HG02623 (cell line): ENCODE measurements at regions not wholly inside any gene's neighbourhood (a gene's known extent, or its start where the extent isn't known, plus 50 kb on each side); places are given as distances from the start of the nearest gene placed in this dataset.
"Not testable (repeated sequence)": the region's sequence is repeated elsewhere in the genome, so short reads cannot be mapped to it uniquely, and the experiment has no call there.

ENCODE experiments used
- ATAC-seq: cut with Tn5 transposase; IDR thresholded peaks from one replicate; pipeline ENCODE4 v1.9.1; 2021; ENCODE audit warnings: moderate library complexity; ENCODE audit not compliant: unreplicated experiment

DNA sequence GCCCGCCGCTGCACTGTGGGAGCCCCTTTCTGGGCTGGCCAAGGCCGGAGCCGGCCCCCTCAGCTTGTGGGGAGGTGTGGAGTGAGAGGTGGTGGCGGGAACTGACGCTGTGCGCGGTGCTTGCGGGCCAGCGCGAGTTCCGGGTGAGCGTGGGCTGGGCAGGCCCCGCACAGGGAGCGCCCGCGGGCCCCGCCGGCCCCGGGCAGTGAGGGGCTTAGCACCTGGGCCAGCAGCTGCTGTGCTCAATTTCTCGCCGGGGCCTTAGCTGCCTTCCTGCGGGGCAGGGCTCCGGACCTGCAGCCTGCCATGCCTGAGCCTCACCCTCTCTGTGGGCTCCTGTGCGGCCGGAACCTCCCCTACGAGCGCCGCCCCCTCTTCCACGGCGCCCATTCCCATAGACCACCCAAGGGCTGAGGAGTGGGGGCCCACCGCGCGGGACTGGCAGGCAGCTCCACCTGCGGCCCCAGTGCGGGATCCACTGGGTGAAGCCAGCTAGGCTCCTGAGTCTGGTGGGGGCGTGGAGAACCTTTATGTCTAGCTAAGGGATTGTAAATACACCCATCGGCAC, 1062.6 kb downstream of the TDRD15 start:
- ATAC-seq, result not testable (repeated sequence)

DNA sequence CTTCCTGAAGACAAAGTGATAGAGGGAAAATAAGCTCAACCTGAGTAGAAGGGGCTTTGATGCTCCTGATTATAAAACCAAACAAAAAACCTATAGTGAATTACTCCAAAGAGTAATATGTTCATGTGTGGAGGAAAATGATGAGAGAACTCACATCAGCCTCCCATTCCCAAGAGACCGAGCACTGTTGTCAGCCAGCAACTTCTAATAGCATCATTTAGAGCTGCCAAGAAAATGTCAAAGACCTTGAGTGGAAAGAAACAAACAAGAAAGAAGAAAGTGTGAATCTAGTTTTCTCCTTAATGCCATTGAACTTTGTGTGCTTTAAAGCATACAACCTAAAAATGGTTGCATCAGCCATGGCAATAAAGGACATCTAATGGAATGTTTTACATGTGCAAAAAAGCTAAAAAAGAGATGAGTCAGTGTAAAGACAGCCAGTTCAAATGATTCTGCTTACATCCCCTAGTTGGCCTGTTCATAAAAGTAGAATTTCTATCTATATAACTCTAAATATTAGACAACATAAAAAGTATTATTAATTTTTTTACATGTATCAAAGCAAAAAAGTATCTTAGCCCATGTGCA, 1066.2 kb downstream of the TDRD15 start:
- ATAC-seq, result no peak

DNA sequence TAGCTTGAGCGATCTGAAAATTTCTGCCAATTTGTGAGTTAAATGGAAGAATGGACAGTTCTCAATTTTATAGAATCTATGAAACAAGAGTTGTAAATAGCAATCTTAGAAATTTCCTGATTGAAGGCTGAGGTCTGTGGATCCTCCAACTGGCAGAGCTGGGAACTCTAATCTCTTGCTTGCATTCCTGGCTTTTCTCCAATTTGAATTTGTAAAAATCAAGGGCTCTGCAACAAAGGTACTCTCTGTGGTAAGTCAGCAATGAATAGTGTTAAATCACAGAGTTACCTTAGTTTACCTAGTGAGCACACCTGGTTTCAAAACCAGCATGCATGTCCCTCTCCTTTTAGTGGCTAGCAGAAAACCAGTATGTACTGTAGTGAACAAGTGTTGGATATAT, 1070.5 kb downstream of the TDRD15 start:
- ATAC-seq, result no peak

DNA sequence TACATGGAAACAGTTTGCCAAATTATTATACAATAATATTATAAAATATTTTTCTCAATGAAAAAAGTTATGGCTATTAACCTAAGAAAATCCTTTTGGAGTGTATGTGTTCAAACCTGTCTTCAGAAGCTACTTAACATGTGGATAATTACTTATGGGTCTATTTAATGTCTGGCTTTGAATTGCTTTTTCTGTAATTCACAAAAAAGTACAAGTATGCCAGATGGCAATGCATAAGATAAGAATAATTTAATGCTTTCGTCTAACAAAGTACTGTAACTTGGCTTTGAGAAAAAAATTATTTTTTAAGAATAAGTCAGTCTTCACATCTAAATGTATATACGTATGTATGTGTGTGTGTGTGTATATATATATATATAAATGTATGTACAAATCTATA, 1073.0 kb downstream of the TDRD15 start:
- no peak for ATAC-seq

DNA sequence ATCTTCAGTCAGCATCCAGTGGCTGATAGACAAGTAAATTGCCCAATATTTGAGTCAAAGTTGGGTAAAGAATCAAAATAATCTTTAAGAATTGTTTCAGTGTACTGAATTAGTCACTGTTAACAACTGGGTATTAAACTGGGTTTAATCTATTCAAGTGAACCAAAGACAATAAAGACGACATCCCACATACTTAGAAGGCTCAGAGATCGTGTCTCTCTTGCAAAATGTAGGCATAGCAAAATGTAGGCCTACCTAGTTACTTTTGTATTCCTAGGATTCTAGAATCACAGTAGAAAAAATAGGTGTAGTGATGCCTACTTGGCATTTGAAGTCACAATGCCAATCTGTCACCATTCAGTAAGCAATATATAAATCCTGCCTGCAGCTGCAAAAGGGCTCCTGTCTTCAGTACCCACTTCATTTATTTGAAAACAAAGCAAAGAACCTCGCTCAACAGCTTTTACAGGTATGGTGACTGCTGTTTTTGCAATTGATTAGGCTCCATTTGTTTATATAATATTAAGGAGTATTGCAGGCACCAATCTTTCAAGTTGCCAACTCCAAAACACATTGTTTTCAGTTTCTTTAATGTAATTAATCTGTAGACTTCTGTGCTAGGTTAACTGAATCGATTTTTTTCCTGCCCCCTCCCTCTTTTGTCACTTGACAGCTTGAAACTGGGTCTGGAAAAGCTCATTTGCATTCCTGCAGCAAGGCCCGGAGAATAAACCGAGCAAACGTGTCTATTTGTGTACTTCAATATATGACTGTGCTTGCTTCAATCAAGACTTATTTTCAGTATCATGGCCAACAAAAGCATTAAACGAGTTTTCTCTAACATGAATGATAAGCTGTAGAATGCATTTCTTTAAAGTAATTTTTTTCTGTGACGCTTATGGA, 1074.9 kb downstream of the TDRD15 start:
- no peak for ATAC-seq

DNA sequence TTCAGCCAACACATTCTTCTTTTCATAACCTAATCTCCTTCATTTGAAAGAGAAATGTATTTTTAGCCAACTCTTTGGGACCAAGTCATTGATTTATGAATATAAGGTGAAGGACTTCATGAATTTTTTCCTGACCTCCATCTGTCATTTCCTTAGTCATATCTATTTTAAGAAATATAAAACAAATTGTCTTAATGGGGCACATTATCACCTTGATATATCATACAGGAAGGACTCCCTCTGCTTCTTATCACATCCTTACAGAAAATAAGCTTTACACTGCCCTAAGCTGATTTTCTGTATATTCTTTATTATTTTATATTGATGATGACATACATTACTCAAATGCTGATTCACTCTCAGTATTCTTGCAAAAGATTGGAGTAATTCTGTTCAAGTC, 1076.2 kb downstream of the TDRD15 start:
- no peak for ATAC-seq

DNA sequence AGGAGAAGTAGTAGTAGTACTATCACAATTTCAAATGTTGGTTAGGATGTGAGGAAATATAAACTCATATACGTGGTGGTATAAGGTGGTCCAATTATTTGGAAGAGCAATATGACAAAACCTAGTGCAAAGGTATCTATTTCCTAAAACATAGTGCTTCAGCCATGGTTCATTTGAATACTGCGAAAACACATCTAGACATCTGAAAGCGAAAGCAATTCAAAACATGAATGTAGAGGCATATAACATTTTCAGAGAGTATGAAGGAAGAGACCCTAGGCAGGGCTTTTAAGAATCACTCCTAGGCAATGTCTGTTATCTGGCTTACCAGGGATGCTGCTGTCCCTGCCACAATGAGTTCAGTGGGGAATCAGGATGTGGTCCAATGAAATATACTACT, 1085.8 kb downstream of the TDRD15 start:
- no peak for ATAC-seq

DNA sequence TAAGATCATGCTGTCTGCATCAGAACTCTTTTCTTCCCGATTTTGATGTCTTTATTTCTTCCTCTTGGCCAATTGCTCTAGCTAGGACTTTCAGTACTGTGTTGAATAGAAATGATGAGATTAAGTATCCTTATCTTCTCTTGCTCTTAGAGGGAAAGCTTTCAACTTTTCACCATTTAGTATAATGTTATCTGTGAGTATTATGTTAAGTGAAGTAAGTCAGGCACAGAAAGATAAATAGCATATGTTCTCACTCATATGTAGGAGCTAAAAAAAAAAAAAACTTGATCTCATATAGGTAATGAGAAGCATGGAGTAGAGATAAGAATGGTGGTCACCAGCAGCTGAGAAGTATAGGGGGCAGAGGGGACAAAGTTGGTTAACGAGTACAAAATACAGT, 1089.5 kb downstream of the TDRD15 start:
- no peak for ATAC-seq

DNA sequence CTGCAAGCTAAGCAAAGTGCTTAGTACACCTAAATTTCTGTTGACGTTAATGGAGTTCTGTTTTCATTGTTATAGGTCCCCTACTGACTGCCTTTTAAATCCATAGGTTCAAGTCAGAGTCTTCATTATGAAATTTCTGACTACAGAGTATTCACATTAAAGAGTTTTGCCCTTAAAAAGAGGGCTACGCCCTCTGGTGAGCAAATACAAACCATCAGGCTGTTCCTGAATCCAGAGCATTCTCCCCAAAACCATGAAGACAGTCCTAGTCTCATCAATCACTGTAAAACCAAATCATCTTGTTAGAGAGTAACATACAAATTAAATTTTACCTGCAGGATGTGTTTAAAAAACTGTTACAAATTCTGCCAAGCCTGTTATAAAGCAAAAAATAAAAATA, 1091.7 kb downstream of the TDRD15 start:
- no peak for ATAC-seq

DNA sequence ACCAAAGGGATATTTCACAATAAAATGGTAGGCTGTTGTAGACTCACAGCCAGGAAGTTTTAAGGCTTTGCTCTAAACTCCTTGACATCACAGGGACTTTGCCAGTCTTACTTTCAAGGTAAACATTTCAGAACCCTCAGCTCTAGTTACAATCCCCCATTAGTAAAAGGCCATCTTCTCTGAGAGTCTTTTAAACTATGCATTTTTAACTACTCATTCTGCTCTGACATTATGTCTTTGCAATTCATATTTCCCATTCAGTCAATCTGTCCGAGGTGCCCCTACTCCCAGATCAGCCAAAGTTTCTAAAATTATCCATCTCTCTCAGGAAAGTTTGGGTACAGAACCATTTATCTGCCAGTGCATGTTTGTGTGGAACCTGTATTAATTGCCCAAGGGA, 1094.1 kb downstream of the TDRD15 start:
- ATAC-seq, result no peak

DNA sequence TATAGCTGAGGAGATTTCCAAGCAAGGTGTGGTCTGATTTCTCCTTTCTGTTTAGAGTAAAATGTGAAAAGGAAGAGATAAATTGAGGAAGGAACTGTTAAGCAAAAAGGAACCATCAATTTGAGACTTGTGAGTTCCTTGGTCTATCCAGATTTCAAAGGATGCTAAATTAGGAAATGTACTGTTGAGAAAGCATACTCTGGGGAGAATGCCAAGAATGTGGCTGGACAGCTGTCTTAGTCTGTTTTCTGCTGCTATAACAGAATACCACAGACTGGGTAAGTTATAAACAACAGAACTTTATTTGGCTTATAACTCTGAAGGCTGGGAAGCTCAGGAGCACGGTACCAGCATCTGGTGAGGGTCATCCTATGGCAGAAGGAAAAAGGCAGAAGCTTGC, 1097.2 kb downstream of the TDRD15 start:
- ATAC-seq, result no peak

DNA sequence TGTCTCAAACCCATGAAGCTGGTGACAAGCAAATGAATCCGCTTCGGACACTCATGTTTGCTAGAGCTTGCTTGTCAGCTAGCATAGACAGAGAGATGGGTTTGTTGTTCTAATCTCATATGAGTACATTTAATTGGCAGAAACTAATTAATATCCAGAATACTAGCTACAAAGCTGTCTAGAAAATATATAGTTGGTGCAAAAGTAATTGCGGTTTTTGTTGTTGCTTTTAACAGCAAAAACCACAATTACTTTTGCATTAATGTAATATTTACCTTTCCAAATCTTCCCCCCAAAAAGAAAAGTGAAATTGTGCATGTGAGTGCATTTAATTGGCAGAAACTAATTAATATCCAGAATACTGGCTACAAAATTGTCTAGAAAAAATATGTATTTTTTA, 1115.2 kb downstream of the TDRD15 start:
- no peak for ATAC-seq

DNA sequence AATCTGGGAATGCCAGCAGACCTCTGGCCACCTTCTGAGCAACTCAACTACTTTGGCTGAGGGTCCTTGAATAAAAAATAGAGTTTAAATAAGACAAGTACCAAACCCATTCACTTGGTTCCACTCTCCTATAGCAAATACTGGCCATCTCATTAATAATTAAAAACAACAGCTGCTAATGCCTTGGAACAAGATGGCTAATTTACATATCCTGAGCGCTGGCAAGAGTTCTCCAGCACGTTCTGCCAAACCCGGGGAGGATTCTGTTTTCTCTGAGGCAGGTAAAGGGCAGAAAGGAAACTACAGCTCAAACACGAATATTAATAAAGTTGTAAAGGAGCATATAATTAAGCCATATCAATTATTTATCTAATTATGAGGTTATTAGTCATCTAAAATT, 1123.7 kb downstream of the TDRD15 start:
- ATAC-seq, result no peak

DNA sequence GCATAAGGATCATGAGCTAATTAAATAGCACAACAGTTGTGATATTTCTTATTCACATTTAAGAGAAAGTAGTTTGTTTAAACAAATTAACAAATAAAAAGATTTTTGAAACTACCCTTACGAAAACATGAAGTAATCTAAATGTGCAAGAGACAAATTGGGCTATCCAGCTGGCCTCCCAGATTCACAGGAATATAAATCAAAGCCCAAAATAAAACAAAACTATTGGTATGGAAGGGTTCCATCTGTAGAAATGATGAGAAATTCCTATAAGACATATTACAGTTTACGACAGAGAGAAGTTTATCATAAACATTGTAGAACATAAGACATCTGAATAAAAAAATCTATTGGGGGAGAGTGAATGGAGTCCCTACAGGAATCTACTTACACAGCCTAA, 1125.1 kb downstream of the TDRD15 start:
- no peak for ATAC-seq

DNA sequence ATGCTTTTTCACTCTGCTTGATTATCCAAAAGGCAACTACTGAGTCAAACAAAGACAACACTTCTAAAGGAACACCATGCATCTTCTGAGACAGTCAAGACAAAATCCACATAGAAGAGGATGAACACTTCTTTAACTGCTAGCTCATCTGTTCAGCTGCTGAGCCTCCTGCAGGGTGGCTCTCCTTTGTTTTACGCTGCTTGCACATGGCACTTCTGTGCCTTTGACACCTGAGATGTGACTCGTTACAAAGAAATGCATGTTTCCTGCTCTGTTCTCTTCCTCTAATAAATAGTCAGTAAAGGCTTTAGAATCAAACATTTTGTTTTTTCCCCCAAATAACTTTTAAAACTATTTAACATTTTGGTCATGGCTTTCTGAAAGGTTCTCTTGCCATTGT, 1129.4 kb downstream of the TDRD15 start:
- ATAC-seq, result no peak

DNA sequence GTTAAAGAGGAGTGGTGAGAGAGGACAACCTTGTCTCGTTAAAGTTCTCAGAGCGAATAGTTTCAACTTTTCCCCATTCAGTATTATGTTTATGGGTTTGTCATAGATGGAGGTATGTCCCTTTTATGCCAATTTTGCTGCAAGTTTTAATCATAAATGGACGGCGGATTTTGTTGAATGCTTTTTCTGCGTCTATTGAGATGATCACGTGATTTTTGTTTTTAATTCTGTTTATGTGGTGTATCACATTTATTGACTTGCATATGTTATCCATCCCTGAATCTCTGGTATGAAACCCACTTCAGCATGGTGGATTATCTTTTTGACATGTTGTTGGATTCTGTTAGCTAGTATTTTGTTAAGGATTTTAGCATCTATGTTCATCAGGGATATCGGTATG, 1123.8 kb upstream of the KLHL29 start:
- ATAC-seq, result no peak

DNA sequence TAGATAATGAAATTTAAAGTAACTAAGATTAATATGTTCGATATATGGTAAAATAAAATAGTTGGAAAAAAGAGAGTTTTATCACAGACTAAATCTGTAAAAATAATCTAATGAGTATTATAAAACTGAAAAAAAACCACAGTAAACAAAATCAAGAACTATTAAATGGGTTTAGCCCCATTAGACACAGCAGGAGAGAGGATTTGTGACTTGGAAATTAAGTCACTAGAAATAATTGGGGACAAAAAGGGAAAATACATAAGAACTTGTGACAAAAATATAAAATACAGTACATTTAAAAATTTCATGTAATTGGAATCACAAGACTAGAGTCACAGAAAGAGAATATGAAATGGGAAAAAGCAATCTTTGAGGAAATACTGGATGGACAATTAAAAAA, 1114.6 kb upstream of the KLHL29 start:
- ATAC-seq, result no peak

DNA sequence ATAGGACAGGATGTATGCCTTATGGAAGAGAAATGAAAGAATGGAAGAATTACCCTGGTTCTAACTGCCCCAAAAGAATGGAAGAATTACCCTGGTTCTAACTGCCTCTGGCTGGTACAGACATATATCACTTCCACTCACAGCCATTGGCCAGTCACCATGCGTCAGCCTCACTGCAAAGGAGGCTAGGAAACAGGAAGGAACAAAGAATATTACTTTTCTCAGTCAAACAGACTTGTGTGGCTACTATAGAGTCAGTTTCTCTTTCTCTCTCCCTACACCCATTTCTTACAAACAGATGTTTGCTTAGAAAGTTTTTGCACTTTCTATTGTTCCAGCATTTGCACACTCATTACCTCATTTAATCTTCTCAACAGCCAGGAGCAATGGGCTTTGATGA, 1111.1 kb upstream of the KLHL29 start:
- no peak for ATAC-seq

DNA sequence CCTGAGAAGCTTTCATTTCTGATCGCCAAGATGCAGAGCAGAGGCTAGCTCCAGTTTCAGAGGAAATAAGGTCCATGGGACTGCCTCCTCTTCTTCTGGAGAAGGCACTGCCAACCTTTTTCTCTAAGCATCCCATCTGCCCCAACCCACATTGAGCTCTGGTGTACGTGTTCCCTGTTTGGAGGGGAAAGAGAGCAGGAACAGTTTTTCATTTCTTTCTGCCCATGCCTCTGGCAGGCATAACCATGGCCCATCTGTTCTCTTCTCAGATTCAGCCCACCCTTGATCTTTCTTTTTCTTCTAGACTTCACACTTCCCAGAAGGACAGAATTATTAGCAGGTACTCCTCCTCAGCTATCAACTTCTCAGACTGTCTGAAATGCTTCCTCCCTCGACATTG, 1110.3 kb upstream of the KLHL29 start:
- ATAC-seq, result no peak

DNA sequence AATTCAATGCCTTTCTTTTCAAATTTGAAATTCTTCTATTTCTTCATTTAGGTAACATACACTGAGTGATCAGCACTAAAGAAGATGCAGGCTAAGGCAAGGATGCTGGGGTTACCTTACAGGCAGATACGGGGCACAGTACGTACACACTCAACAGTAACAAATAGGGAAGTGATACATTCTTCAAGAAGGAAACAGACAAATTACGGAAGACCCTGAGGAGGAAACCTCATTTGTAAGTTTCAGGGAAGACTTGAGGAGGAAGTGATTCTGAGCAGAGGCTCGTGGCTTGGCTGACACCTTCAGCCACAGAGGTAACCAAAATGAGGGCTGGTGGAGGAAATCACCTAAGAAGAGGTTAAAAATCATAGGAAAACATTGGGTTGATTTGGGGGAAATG, 1108.3 kb upstream of the KLHL29 start:
- ATAC-seq, result peak; percentile 67

DNA sequence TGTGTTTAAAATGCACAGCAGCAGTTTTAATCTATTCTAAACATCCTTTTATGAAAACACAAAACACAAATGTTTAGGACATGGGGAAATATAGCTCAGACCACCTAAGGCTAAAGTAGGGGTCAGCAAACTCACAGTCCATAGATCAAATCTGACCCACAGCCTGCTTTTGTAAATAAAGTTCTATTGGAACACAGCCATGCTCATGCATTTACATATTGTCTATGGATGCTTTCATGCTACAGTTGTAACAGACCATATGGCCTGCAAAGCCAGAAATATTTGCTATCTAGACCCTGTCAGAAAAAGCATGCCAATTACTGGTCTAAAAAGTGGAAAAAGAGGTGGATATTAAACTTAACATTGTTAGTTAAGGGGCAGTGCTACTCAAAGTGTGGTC, 1105.4 kb upstream of the KLHL29 start:
- ATAC-seq, result no peak

DNA sequence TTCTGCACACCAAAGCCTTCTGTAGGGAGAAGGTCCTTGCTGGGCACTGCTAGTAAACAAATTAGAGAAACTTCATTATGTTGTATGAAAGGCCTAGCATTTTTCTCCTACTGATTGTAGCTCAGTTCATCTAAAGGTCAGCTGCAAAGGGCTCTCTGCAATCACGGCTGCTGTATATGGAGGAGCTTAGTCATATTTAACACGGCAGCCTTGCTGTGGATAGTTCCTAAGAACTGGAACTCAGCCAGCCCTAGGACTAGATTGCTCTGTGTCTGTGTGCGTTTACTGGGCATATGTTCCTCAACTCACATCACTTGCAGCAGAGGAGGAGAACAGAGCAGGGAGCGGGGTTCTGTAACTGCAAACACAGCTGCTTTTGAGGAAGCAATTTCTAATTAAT, 1103.9 kb upstream of the KLHL29 start:
- ATAC-seq, result no peak
